CD4-positive, alpha-beta T cell treated with Interleukin-17A for 1 hour (primary cell): ENCODE measurements at regions not wholly inside any gene's neighbourhood (a gene's known extent, or its start where the extent isn't known, plus 50 kb on each side); places are given as distances from the start of the nearest gene placed in this dataset.
"Not testable (repeated sequence)": the region's sequence is repeated elsewhere in the genome, so short reads cannot be mapped to it uniquely, and the experiment has no call there.

Experiments
- DNase-seq: peaks from one replicate; pipeline ENCODE4 v3.0.0-alpha.2; 2020

GRCh38 chr2:16037808-16038457 is 97.6 kb downstream of the MYCN start:
- no peak for DNase-seq

- no peak for DNase-seq
These were observed 96.6 kb downstream of the MYCN start for GRCh38 chr2:16036951-16037350.

- DNase-seq: no peak
These were observed 95.7 kb downstream of the MYCN start for GRCh38 chr2:16035747-16036745.

DNA sequence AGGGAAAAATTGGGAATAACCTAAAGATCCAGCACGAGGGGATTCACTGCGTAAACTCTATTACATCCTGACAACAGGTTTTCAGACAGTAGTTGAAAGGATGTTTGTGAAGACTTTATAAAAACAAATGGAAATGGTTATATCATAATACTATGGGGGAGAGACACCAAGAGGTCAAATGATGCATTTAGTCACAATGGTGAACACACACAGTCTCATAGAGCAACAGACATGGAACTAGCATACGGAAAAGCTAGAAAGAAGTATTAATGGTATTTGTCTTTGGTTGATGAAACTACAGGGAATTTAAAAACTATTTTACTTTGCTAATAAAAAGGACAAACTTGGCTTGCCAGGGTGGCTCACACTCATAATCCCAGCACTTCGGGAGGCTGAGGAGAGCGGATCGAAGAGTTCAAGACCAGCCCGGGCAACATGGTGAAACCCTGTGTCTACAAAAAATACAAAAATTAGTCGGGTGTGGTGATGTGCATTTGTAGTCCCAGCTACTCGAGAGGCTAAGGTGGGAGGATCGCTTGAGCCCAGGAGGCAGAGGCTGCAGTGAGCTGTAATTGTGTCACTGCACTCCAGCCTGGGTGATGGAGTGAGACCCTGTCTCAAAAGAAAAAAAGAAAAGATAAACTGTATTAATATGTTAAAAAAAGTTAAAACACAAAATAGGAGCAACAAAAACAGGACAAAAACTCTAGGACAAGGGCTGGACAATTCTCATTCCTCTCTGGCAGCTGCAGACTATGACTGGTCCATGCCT is 94.8 kb downstream of the MYCN start:
- DNase-seq: no peak

DNA sequence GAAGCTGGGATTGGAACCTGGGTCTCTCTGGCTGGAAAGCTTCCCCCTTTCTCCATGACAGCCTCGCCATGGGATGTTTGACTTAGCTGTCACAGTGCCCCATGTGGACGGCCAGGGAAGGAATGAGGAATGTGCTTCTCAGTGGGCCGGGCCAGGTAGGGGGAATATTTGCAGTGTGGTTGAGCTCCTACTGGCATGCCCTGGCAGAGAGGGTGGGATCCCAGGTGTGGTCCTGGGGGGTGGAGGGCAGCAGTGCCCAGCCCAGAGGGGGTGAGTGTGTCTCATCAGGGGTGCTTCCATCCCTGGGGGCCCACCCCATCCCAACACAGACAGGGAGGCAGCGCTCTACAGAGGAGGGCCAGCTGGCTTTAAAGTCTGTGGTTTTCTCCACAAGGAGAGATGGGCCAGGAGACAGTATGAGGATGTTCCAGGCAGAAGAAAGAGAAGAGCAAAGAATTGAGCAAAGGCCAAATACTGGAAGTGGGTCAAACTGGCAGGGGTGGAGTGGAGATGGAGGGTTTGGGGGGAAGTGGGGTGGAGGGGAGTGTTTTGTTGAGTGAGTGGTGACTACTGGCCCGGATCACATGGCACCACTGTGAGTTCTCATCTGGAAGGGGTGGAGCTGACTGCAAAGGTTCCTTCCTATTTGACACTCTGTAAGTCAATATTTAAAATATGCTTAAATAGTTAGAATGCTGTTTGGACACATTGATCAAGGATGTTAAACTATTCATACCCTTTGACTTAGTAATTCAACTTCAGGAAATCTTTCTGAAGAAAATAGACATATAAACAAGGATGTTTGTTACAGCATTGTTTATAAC is 94.0 kb downstream of the MYCN start:
- DNase-seq: no peak

- DNase-seq: no peak
These were observed 92.6 kb downstream of the MYCN start for GRCh38 chr2:16033032-16033293.

- DNase-seq: no peak
These were observed 92.1 kb downstream of the MYCN start for GRCh38 chr2:16032282-16033031.

DNA sequence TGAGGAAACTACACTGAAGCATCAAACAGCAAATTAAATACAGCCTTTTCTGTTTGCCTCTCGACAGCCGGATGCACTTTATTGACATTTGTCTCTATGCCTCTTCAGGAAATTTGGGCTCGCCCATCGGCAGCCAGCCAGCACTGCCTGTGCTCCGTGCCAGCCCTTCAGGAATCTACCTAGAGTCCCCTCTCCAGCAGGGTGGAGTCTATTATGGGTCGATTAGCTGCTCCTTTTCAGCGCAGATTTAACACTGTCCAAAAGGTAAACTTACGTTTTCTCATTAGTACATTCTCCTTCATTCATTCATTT is 91.5 kb downstream of the MYCN start:
- DNase-seq: no peak

- no peak for DNase-seq
These were observed 90.9 kb downstream of the MYCN start for GRCh38 chr2:16031058-16031847.

DNA sequence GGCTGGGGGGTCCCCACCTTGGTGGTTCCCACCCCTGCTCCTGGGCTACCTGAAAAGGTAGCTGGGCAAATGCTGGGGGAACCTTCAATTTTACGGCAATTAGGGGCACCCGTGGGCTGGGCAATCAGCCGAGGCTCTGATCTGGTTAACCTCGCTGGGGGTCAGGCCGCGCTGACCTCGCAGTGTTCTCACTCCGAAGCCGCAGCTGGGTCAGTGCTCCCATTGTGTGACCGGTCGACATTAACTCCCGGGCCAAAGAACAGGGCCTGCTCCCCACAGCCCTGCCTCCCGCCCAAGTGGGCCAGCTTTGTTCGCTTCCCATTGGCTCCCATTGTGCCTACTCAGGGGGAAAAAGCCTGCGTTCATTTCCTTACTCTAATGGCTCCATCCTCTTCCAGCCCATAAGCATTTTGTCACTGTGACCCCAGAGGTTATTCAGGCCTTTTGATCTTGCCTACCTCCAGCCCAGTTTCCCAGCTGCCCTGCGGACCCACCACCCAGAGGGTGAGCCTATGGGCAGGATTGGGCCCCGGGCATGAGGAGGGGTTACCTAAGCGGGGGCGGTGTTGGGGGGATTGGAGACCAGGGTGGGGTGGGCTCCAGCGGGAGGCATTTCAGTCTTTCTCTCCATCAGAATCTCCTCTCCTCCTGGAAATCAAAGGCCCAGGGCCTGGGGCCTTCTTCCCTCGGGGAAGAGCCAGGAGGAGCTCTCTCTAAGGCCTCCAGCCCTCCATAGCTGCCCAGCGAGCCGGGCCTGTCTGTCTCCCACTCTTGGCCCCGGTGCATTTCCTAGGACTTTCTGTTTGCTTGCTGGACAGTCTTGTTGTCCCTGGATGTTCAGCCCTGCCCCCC is 90.1 kb downstream of the MYCN start:
- no peak for DNase-seq

DNA sequence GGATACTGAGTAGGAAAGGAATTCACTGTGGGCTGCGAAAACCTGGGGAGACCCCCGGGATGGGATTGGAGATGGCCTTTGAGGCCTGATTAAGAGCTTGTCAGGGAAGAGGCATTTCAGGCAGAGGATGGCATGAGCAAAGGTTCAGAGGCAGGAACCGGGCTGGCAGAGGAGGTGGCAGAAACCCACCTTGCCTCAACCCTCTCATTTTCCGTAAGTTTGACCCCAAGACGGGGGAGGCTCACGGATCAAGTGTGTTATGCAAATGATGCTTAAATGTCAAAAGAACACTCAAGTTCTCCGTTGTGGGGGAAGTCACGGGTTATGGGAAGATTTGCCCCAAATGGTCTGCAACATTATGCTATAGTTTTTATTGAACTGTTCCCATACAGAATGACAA is 88.3 kb downstream of the MYCN start:
- DNase-seq: no peak

- DNase-seq: no peak
These were observed 86.6 kb downstream of the MYCN start for GRCh38 chr2:16026816-16027501.

DNA sequence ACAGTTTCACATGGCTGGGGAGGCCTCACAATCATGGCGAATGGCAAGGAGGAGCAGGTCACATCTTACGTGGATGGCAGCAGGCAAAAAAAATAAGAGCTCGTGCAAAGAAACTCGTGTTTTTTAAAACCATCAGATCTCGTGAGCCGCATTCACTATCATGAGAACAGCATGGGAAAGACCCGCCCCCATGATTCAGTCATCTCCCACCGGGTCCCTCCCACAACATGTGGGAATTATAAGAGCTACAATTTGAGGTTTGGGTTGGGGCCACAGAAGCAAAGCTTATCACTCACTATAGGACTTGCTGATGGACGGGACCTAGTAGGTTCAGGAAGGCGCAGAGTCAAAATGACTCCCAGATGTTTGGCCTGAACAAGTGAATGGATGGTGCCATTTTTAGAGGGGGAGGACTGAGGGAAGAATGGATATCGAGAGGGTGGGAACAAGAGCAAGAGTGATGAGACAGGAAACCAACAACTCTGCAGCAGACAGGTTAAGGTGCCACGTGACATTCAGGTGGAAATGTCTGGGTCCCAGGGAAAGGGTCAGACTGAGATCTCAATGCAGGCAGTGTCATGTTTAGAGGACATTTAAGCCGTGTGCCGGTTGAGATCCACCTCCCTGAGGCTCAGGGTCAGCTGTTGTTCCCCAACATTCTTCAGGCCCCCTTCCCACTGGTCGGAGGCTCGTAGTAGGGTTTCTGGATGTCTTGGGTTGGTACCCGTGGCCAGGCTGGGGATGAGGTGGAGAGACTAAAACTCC is 85.7 kb downstream of the MYCN start:
- DNase-seq: no peak

GRCh38 chr2:16025211-16025875 is 85.0 kb downstream of the MYCN start:
- no peak for DNase-seq

DNA sequence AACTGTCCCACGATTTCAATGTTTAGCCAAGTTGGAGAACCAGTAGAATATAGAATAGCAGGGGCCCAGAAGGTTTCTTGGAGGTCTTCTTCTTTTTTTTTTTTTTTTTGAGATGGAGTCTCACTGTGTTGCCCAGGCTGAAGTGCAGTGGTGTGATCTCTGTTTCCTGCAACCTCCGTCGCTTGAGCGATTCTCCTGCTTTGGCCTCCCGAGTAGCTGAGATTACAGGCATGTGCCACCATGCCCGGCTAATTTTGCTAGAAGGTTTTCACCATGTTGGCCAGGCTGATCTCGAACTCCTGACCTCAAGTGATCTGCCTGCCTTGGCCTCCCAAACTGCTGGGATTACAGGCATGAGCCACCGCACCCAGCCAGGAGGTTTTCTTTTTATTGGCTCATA is 84.3 kb downstream of the MYCN start:
- not testable (repeated sequence) for DNase-seq

- no peak for DNase-seq
These were observed 83.4 kb downstream of the MYCN start for GRCh38 chr2:16023506-16024360.

- no peak for DNase-seq
These were observed 82.3 kb downstream of the MYCN start for GRCh38 chr2:16022548-16023240.
